AG08395 (cell line): ENCODE measurements at regions not wholly inside any gene's neighbourhood (a gene's known extent, or its start where the extent isn't known, plus 50 kb on each side); places are given as distances from the start of the nearest gene placed in this dataset.
A peak's percentile ranks its signal among the peaks of the same experiment; 100 is the strongest.

Experiments used
- DNase-seq: peaks from one replicate; pipeline ENCODE4 v3.0.0; 2012; ENCODE audit warnings: mixed read lengths, low spot score

DNA sequence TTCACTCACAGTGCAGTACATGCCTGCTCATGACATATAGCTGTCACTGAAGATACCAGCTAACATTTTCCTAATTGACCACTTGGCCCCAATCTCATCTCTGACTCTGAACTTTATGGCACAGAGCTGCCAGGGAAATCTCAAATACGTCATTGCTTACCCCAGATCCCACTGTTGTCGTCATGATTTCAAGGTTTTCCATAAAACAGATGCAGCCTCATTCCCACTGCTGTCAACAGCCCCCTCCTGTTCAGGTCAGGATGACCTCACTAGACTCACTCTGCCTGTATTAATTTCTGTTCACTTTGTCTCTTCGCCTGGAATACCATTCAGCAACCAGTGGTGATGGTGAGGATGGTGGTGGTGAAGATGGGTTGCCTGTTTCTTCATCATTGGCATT lies 262.6 kb upstream of the TPM1 start:
- no peak for DNase-seq

DNA sequence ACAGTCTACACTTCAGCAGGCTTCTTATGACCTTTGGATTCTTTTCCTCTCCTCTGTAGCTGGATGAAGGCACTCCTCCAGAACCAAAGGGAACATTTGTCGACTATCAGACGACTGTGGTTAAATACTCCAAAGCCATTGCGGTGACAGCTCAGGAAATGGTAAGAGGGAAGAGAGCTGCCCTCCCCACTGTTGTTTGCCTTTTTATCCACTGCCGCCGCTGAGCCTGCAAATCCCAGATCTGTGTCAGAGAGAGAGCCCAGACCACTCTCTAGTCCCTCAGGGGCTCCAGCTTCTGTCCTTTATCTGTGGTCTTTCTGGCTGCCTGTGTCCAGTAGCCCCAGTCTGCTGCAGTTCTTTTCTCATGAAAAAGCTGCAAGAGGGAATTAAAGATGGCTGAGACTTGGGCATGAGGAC lies 261.5 kb upstream of the TPM1 start:
- DNase-seq, result no peak

- DNase-seq, result peak; percentile 78
These were observed 260.3 kb upstream of the TPM1 start for GRCh38 chr15:62782071-62782841.

DNA sequence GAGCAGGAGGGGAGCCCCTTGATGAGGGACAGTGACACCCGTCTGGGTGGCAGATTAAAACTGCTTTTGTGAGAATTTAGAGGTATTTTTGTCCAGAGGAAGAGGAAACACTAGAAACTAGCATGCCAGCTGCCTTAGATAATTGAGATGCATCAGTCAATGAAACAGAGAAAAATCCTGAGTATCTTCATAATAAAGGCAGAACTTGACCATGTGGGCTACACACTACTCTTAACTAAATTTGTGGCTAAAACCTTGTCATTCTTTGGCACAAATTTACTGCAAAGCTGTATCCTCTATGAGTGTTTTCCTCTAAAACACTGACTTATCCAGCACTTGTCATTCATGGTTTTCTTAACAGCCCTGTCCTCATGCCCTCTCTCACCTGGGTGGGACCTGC lies 259.7 kb upstream of the TPM1 start:
- no peak for DNase-seq

DNA sequence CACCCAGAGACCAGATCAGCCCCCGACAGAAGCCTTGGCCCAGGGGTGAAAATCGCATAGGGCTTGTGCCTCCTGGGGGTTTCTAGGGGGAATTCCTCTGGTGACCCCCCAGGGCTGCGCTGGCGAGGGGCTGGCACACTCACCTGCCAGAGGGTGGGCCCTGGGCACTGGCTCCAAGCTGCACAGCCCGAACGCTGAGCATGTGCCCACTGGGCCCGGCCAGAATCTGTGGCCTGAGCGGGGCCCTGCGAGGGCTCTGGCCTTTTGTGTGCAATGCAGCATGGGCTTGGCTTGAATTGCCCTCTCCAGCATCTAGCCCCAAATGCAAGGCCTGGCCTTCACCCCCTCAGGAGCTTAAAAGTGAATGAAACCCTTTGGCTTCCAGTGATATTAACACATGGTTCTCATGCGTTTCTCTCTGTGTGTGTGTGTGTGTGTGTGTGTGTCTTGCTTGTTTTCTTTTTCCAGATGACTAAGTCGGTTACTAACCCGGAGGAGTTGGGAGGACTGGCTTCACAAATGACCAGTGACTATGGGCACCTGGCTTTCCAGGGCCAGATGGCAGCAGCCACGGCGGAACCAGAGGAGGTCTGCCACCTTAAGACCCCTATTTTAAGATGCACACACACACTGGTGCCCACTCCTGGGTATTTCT lies 259.1 kb upstream of the TPM1 start:
- DNase-seq, result peak; percentile 68

DNA sequence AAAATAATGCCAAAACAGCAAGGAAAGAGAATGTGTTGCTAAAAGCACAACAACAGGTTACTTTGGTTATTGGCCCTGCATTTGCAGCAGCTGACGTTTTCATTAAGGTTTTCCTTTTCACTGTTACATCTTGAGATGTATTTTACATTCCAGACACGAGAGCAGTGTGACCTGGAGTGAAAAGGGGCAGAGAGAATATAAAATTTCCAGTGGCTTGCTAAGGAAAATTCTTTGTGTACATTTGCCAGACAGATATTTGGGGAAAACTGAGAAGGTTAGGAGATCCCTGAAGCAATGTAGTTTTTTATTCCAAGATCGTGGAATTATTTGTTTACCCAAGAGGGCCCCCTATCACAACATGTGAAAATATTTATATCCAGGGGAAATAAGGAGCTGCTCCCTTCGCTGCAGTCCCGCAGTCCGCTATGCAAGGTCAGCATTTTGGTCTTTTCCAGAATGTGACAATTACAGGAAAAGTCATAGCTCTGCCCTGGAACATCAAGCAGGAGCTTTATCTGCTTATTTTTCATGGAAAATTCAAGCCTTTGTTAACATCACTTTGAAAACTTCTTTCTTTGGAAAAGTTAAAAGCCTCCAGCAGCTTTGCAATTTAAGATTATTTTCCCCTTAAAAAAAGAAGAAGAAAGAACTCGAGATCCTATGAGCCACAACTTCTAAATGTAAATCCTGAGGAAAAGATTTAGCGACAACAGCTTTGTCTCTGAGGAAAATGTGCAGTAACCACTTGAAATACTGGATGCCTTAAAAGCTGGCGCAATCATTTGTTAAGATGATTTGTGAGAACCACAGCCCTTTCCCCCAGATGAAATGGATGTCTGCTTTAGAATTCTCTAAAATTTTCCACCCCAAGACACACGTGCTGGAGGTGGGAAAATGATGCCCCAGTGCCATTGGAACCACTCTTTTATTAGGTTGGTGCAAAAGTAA lies 256.4 kb upstream of the TPM1 start:
- no peak for DNase-seq

DNA sequence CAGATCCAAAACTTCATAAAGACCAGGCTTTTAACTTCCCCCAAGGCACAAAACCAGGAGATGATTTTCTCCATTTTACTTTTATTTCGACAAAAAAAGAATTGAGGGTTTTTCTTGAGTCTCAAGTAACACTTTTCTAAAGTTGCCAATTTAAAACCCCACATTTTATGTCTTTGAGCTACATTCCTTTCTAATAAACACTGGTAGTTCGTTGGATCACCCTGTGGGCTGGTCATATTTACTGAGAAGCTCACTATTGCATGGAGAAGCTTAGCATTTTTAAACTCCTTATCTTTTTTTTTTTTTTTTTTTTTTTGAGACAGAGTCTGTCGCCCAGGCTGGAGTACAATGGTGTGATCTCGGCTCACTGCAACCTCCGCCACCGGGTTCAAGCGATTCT lies 255.1 kb upstream of the TPM1 start:
- DNase-seq, result no peak

GRCh38 chr15:62788224-62788623 lies 254.3 kb upstream of the TPM1 start:
- DNase-seq, result no peak

GRCh38 chr15:62790546-62790945 lies 252.0 kb upstream of the TPM1 start:
- DNase-seq, result no peak

- DNase-seq, result no peak
These were observed 250.9 kb upstream of the TPM1 start for GRCh38 chr15:62791694-62792093.

DNA sequence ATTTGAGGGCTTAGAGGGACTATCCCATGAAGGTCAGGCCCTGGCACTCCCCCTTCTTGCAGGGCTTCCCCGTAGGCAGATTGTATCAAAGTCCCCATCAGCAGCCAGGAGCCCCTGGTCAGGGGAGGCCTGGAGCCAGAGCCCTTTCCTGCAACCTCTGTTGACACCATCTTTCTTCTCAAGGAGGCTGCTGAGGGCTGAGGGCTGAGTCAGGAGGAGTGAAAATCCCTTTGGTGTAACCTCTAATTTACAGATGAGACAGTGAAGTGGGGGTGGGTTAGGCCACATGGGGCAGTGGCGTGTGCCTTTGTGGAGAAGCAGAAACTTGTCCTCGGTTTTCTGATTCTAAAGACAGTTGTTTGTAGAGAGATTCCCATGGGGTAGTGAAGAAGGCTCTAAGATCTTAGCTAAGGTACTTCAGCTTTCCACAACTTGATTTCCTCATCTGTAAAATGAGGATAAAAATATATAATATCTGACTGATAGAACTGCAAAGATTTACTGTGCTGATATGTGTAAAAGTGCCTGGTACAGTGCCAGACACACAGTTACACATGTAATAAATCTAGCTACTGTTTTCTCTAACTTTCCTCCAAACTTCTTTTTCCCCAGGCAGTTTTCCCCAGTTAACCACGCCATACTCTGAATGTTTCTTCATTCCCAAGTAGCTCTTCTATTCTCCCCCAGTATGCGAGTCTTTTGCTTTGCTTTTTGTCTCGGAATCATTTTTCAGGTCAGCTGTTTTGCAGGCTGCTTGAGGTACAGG lies 249.4 kb upstream of the TPM1 start:
- no peak for DNase-seq

GRCh38 chr15:62793752-62794144 lies 248.8 kb upstream of the TPM1 start:
- no peak for DNase-seq

DNA sequence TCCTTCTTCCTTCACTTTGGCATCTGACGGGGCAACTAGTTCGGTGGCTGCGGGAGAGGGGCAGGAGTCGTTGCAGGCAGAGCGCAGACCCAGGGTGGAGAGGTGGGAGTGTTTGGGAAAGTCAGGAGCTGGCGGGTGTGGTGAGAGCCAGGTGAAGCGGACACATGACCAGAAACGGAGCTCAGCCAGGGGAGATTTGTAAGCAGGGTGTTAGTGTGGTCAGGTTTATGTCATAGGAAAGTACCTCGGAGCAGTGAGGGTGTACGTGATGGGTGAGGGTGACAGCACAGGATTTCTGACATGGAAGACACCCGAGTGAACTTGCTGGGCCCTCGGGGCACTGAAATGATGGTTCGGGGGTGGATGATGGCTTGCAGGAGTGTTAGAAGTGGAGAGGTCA lies 247.4 kb upstream of the TPM1 start:
- no peak for DNase-seq

- DNase-seq, result no peak
These were observed 246.5 kb upstream of the TPM1 start for GRCh38 chr15:62795700-62796695.

GRCh38 chr15:62797171-62797570 lies 245.4 kb upstream of the TPM1 start:
- DNase-seq, result no peak

DNA sequence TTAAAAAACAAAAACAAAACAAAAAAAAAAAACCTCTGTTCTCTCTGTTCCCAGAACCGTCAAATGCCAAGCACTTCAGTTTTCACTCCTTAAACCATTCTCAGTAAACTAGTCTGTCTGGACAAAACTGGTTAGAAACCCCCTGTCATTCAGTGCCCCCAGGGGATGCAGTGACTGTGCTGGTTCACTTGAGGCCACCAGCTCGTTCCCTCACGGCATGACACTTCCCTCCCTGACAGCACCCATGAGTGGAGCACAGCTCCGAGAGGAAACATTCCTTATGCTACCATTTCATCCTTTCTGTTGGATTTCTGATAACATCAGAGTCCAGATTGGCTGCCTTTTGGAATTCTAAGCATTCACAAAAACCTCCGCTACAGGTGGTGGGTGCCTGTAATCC lies 244.0 kb upstream of the TPM1 start:
- DNase-seq, result no peak

GRCh38 chr15:62799037-62799436 lies 243.5 kb upstream of the TPM1 start:
- no peak for DNase-seq

- no peak for DNase-seq
These were observed 242.6 kb upstream of the TPM1 start for GRCh38 chr15:62799919-62800318.

DNA sequence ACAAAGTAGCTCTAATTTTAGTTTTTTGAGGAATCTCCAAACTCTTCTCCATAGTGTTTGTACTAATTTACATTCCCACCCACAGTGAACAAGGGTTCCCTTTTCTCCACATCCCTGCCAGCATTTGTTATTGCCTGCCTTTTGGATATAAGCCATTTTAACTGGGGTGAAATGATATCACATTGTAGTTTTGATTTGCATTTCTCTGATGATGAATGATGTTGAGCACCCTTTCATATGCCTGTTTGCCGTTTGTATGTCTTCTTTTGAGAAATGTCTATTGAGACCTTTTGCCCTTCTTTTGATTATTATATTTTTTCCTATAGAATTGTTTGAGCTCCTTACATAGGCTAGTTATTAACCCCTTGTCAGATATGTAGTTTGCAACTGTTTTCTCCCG lies 239.9 kb upstream of the TPM1 start:
- DNase-seq, result no peak

DNA sequence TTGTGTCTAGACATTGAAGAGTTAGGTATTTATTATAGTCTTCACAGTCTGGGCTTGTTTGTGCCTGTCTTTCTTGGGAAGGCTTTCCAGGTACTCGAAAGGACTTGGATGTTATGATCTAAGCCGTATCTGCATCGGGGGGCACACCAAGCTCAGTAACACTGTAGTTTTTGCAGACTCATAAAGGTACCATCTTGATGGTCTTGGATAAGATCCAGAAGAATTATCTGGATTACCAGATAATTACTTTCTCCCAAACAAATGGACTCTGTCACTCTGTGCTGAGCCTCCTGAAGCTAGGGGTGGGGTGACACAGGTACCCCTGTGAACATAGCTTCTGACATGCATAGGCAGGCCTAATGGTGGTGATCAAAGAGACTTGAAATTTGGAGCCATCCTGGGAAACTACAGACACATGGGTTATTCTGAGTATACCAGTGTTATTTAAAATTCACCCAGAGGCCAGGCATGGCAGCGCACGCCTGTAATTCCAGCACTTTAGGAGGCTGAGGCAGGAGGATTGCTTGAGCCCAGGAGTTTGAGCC lies 238.6 kb upstream of the TPM1 start:
- DNase-seq, result no peak
